ENCODE measurements at regions not wholly inside any gene's neighbourhood (a gene's known extent, or its start where the extent isn't known, plus 50 kb on each side); places are given as distances from the start of the nearest gene placed in this dataset.

GRCh38 chr11:32312206-32312817 lies 123.0 kb downstream of the WT1 start:
- 69% methylated on average over 5 of the region's 6 CpGs for WGBS (ENCODE audit: insufficient coverage)
- H3K4me1 ChIP-seq (ENCODE audit: control extremely low read depth in 1 of 4, control insufficient read depth in 4 of 4, insufficient read depth in 4 of 4, low read length in 3 of 4), result peaks cover 0 to 5% (median 3%) of the 10 kb centered on the region in 4 experiments
- DNase-seq, result no peak

DNA sequence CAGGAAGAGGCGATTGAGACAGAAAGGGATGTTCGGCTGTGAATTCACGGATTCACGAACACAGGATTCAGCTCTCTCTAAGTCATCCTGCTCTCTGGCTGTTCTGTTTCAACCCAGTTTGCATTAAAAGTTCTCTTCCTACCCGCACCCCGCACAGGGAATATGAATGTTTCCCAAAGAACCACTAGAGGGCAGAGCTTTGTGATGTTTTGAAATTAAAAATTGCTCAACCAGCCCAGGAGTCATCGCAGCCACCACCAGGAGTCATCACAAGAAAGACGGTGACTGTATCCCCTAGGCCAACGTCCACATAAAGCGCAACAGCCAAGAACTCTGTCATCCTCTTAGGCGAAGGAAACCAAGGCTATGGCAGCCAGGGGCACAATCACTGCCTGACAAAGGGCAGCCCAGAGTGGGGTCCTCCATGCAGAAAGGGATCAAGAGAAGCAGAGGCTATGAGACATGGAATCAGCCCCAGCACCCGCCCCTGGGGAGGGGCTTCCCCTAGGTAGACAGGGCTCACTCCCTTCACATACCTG lies 122.4 kb downstream of the WT1 start:
- ChIA-PET POLR2A (no interaction called here), CTCF (interaction anchor here (0.7 to 6.1 kb wide), 7 partner anchors 8 to 141 kb away, joined by 3 to 33 read pairs (median 4); no protein-coding TSS in a partner anchor)
- Histone ChIP-seq H3K27me3 (replicated peaks in 2 of 5; ENCODE audit: control insufficient read depth in 4 of 5, insufficient read depth in 5 of 5, low read length in 4 of 5) (peaks cover 0 to 2% (median 0%) of the 10 kb centered on the region in 5 experiments), H3K4me1 (ENCODE audit: control extremely low read depth in 1 of 4, control insufficient read depth in 4 of 4, insufficient read depth in 4 of 4, low read length in 3 of 4) (peaks cover 0 to 11% (median 8%) of the 10 kb centered on the region in 4 experiments), H3K27ac (ENCODE audit: insufficient read depth in 1 of 2, low read depth in 1 of 2, low read length in 2 of 2, poor library complexity in 1 of 2, severe bottlenecking in 2 of 2) (no peak overlapping the region), H3K9me3 (ENCODE audit: control extremely low read depth in 1 of 5, control insufficient read depth in 4 of 5, insufficient read depth in 2 of 5, low read depth in 1 of 5, low read length in 4 of 5) (no peaks in the 10 kb centered on the region), H3K36me3 (ENCODE audit: control insufficient read depth in 4 of 4, insufficient read depth in 4 of 4, low read length in 3 of 4) (no peaks in the 10 kb centered on the region), H3K4me3 (ENCODE audit: control insufficient read depth in 1 of 7, extremely low read depth in 1 of 7, insufficient read depth in 4 of 7, low read depth in 2 of 7, low read length in 6 of 7) (no peak overlapping the region)
- 65% methylated on average over 8 of the region's 12 CpGs for WGBS (ENCODE audit: insufficient coverage)
- DNase-seq, result peak; percentile 75 to 84 (median 81)

More at GRCh38 chr11:32312206-32312817, 123.0 kb downstream of the WT1 start:
- Histone ChIP-seq H3K9me3 (ENCODE audit: control extremely low read depth in 1 of 5, control insufficient read depth in 4 of 5, insufficient read depth in 2 of 5, low read depth in 1 of 5, low read length in 4 of 5) (no peaks in the 10 kb centered on the region), H3K4me3 (ENCODE audit: control insufficient read depth in 1 of 7, extremely low read depth in 1 of 7, insufficient read depth in 4 of 7, low read depth in 2 of 7, low read length in 6 of 7) (no peak overlapping the region), H3K36me3 (ENCODE audit: control insufficient read depth in 4 of 4, insufficient read depth in 4 of 4, low read length in 3 of 4) (no peaks in the 10 kb centered on the region), H3K27me3 (replicated peaks in 2 of 5; ENCODE audit: control insufficient read depth in 4 of 5, insufficient read depth in 5 of 5, low read length in 4 of 5) (peaks cover 0 to 2% (median 0%) of the 10 kb centered on the region in 5 experiments), H3K27ac (ENCODE audit: insufficient read depth in 1 of 2, low read depth in 1 of 2, low read length in 2 of 2, poor library complexity in 1 of 2, severe bottlenecking in 2 of 2) (no peak overlapping the region)
- ChIA-PET POLR2A (no interaction called here), CTCF (interaction anchor here (0.7 to 6.1 kb wide), 8 partner anchors 8 to 142 kb away, joined by 3 to 33 read pairs (median 4); no protein-coding TSS in a partner anchor)

DNA sequence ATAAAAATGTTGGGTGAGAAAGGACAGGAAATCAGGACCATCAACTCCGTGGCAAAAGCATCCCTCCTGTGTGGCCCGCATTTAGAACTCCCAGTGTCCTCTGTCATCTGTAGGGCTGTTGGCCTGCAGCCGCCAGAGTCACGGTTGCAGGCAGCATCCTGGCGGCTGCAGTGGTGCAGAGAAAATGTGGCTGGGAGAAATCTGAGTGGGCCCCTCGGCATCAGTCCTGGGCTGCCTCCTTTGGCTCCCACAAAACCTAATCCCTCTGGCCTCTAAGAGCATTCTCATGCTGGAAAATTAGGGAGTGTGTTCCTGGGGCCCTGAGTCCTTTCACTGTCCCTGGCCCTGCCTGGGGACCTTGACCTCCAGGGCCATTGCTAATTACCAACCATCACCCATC lies 121.9 kb downstream of the WT1 start:
- Histone ChIP-seq H3K27me3 (replicated peaks in 2 of 5; ENCODE audit: control insufficient read depth in 4 of 5, insufficient read depth in 5 of 5, low read length in 4 of 5) (peaks cover 0 to 2% (median 0%) of the 10 kb centered on the region in 5 experiments), H3K9me3 (ENCODE audit: control extremely low read depth in 1 of 5, control insufficient read depth in 4 of 5, insufficient read depth in 2 of 5, low read depth in 1 of 5, low read length in 4 of 5) (no peaks in the 10 kb centered on the region), H3K27ac (ENCODE audit: insufficient read depth in 1 of 2, low read depth in 1 of 2, low read length in 2 of 2, poor library complexity in 1 of 2, severe bottlenecking in 2 of 2) (no peak overlapping the region), H3K4me1 (ENCODE audit: control extremely low read depth in 1 of 4, control insufficient read depth in 4 of 4, insufficient read depth in 4 of 4, low read length in 3 of 4) (peaks cover 0 to 13% (median 8%) of the 10 kb centered on the region in 4 experiments), H3K4me3 (ENCODE audit: control insufficient read depth in 1 of 7, extremely low read depth in 1 of 7, insufficient read depth in 4 of 7, low read depth in 2 of 7, low read length in 6 of 7) (no peak overlapping the region), H3K36me3 (ENCODE audit: control insufficient read depth in 4 of 4, insufficient read depth in 4 of 4, low read length in 3 of 4) (no peaks in the 10 kb centered on the region)
- 98% methylated on average over 6 of the region's 6 CpGs for WGBS (ENCODE audit: insufficient coverage)
- ChIA-PET POLR2A (no interaction called here), CTCF (interaction anchor here (1.5 to 6.1 kb wide), 5 partner anchors 9 to 306 kb away, joined by 4 to 33 read pairs (median 5); no protein-coding TSS in a partner anchor)
- no peak for DNase-seq

DNA sequence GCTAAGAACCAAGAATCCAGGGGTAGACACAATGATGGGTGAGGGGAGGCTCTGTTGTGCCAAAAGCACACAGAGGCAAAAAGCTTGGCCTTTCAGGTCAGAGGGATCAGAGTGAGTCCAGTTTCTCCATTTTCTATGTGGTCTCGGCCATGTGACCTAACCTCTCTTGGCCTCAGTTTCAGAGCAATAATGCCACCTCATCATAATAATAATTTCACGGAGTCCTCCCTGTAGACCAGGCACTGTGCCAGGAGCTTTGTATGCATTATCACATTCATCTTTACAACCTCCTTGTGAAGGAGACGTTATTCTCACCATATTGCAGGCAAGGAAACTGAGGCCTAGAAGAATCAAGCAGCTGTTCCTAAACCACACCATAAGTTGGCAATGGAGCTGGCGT lies 120.2 kb downstream of the WT1 start:
- POLR2A ChIA-PET, result no interaction called here
- WGBS (ENCODE audit: insufficient coverage), result 87% methylated on average over 3 of the region's 4 CpGs
- peaks cover 0 to 2% (median 0%) of the 10 kb centered on the region in 5 experiments for H3K27me3 ChIP-seq (replicated peaks in 2 of 5; ENCODE audit: control insufficient read depth in 4 of 5, insufficient read depth in 5 of 5, low read length in 4 of 5)
- H3K4me3 ChIP-seq (ENCODE audit: control insufficient read depth in 1 of 7, extremely low read depth in 1 of 7, insufficient read depth in 4 of 7, low read depth in 2 of 7, low read length in 6 of 7), result no peak overlapping the region
- H3K9me3 ChIP-seq (ENCODE audit: control extremely low read depth in 1 of 5, control insufficient read depth in 4 of 5, insufficient read depth in 2 of 5, low read depth in 1 of 5, low read length in 4 of 5), result no peaks in the 10 kb centered on the region
- H3K27ac ChIP-seq (ENCODE audit: insufficient read depth in 1 of 2, low read depth in 1 of 2, low read length in 2 of 2, poor library complexity in 1 of 2, severe bottlenecking in 2 of 2), result no peak overlapping the region
- H3K36me3 ChIP-seq (ENCODE audit: control insufficient read depth in 4 of 4, insufficient read depth in 4 of 4, low read length in 3 of 4), result no peaks in the 10 kb centered on the region
- no peak for DNase-seq
- CTCF ChIA-PET, result interaction anchor here (0.7 to 6.1 kb wide), 5 partner anchors 8 to 305 kb away, joined by 3 to 33 read pairs (median 5); no protein-coding TSS in a partner anchor
- H3K4me1 ChIP-seq (ENCODE audit: control extremely low read depth in 1 of 4, control insufficient read depth in 4 of 4, insufficient read depth in 4 of 4, low read length in 3 of 4), result peaks cover 0 to 13% (median 8%) of the 10 kb centered on the region in 4 experiments

GRCh38 chr11:32316232-32316631 lies 119.1 kb downstream of the WT1 start:
- ChIA-PET POLR2A (no interaction called here), CTCF (interaction anchor here (6.1 kb wide), 1 partner anchor 12 kb away, joined by 33 read pairs; no protein-coding TSS in a partner anchor)
- no peak overlapping the region for H3K27ac ChIP-seq (ENCODE audit: insufficient read depth in 1 of 2, low read depth in 1 of 2, low read length in 2 of 2, poor library complexity in 1 of 2, severe bottlenecking in 2 of 2)
- H3K27me3 ChIP-seq (replicated peaks in 2 of 5; ENCODE audit: control insufficient read depth in 4 of 5, insufficient read depth in 5 of 5, low read length in 4 of 5), result peaks cover 0 to 2% (median 0%) of the 10 kb centered on the region in 5 experiments
- H3K4me1 ChIP-seq (ENCODE audit: control extremely low read depth in 1 of 4, control insufficient read depth in 4 of 4, insufficient read depth in 4 of 4, low read length in 3 of 4), result peaks cover 0 to 13% (median 8%) of the 10 kb centered on the region in 4 experiments
- H3K4me3 ChIP-seq (ENCODE audit: control insufficient read depth in 1 of 7, extremely low read depth in 1 of 7, insufficient read depth in 4 of 7, low read depth in 2 of 7, low read length in 6 of 7), result no peak overlapping the region
- DNase-seq, result peak in 1 of 3 donors; percentile 20
- no peaks in the 10 kb centered on the region for H3K9me3 ChIP-seq (ENCODE audit: control extremely low read depth in 1 of 5, control insufficient read depth in 4 of 5, insufficient read depth in 2 of 5, low read depth in 1 of 5, low read length in 4 of 5)
- WGBS (ENCODE audit: insufficient coverage), result 100% methylated on average over 2 of the region's 3 CpGs
- H3K36me3 ChIP-seq (ENCODE audit: control insufficient read depth in 4 of 4, insufficient read depth in 4 of 4, low read length in 3 of 4), result no peaks in the 10 kb centered on the region

DNA sequence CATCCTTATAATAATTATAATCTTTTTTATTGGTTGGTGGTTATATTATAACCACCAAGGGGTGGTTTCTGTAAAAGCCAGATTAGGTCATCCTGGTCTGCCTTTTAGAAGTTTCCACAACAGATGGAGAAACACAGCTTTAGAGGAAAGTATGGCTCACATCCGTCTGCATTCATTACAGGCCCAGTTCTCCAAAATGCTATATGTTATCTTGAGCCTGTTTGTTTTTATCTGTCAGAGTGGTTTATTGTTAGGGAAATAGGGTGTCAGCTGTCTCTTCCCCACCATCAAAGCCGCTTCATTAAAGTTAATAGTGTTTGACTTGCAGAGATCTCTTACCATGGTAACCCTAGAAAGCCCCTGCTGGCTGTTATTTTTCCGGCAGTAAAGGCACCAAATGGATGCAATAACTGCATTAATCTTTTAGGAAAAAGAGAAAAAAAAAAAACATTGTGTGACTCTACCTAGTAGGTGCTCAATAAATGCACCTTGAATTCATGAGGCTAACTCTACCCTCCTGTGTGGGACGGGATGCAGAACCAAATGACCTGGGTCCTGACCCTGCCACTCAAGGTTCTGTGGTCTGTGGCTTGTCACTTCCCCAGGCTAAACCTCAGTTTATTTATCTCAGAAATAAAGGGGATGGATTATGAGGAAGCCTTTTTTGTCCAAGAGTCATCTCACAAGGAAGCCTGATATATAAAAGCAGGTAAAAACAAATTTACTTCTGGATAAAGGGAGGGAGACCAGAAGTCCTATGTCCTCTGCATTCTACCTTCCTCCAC lies 118.3 kb downstream of the WT1 start:
- DNase-seq, result peak; percentile 33 to 82 (median 77)
- ChIA-PET CTCF (interaction anchor here (6.1 kb wide), 1 partner anchor 12 kb away, joined by 33 read pairs; no protein-coding TSS in a partner anchor), POLR2A (no interaction called here)
- 83% methylated on average over 1 of the region's 4 CpGs for WGBS (ENCODE audit: insufficient coverage)
- Histone ChIP-seq H3K4me3 (ENCODE audit: control insufficient read depth in 1 of 7, extremely low read depth in 1 of 7, insufficient read depth in 4 of 7, low read depth in 2 of 7, low read length in 6 of 7) (no peak overlapping the region), H3K27me3 (replicated peaks in 2 of 5; ENCODE audit: control insufficient read depth in 4 of 5, insufficient read depth in 5 of 5, low read length in 4 of 5) (peaks cover 0 to 4% (median under 1%) of the 10 kb centered on the region in 5 experiments), H3K4me1 (ENCODE audit: control extremely low read depth in 1 of 4, control insufficient read depth in 4 of 4, insufficient read depth in 4 of 4, low read length in 3 of 4) (peaks cover 0 to 13% (median 8%) of the 10 kb centered on the region in 4 experiments), H3K9me3 (ENCODE audit: control extremely low read depth in 1 of 5, control insufficient read depth in 4 of 5, insufficient read depth in 2 of 5, low read depth in 1 of 5, low read length in 4 of 5) (no peaks in the 10 kb centered on the region), H3K36me3 (ENCODE audit: control insufficient read depth in 4 of 4, insufficient read depth in 4 of 4, low read length in 3 of 4) (no peaks in the 10 kb centered on the region), H3K27ac (ENCODE audit: insufficient read depth in 1 of 2, low read depth in 1 of 2, low read length in 2 of 2, poor library complexity in 1 of 2, severe bottlenecking in 2 of 2) (no peak overlapping the region)

Measured in common myeloid progenitor, CD34-positive (primary cell).